ENCODE measurements at regions not wholly inside any gene's neighbourhood (a gene's known extent, or its start where the extent isn't known, plus 50 kb on each side); places are given as distances from the start of the nearest gene placed in this dataset.
"Not testable (repeated sequence)": the region's sequence is repeated elsewhere in the genome, so short reads cannot be mapped to it uniquely, and the experiment has no call there.

DNA sequence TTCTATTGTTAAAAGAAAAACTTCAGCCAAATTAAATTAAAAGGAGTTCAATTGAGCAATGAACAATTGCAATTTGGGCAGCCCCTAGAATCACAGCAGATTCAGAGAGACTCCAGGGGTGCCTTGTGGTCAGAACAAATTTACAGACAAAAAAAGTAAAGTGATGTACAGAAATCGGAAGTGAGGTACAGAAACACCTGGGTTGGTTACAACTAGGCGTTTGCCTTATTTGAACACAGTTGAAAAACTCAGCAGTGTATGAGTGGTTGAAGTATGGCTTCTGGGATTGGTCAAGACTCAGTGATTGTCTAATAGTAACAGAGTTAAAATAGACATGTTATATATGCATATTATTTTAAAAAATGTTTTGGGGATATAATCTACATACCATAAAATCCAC lies 98.5 kb upstream of the ZSWIM2 start:
- Histone ChIP-seq H3K27ac (ENCODE audit: low read length) (no peak overlapping the region), H3K27me3 (ENCODE audit: control insufficient read depth, insufficient read depth, low read length) (no peaks in the 10 kb centered on the region), H3K36me3 (ENCODE audit: control insufficient read depth, low read depth, low read length) (no peaks in the 10 kb centered on the region), H3K9ac (ENCODE audit: low read length) (no peak overlapping the region), H3K9me3 (ENCODE audit: control insufficient read depth, low read depth, low read length) (no peaks in the 10 kb centered on the region), H3K4me3 (ENCODE audit: low read length) (no peak overlapping the region), H3K4me1 (ENCODE audit: control insufficient read depth, low read depth, low read length) (no peaks in the 10 kb centered on the region)

DNA sequence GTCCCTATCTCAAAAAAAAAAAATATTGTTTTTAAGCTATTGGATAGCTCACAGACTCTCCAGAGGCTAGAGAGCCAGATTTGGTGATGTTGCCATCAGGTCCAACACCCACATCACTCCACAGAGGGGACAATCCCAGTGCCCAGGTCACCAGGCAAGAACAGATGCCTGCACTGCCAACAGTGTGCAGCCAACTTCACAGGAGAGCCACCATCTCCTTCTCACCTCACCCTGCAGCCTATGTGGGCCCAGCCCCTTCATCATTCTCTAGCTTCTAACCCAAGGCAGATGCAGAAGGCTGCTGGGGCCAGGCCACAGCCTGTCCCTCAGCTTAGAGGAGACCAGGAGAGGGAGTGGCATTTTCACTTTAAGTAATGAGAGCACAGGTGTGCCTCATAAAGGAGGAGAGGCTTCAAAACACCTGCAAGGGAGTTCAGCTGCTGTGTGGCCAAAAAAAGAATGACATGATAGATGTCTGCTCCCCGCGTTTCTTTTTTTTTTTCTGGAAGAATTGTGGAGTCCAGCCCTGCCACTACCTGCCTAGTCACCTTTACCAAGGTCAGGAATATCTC lies 98.0 kb upstream of the ZSWIM2 start:
- Histone ChIP-seq H3K9ac (ENCODE audit: low read length) (no peak overlapping the region), H3K27ac (ENCODE audit: low read length) (no peak overlapping the region), H3K9me3 (ENCODE audit: control insufficient read depth, low read depth, low read length) (no peaks in the 10 kb centered on the region), H3K4me1 (ENCODE audit: control insufficient read depth, low read depth, low read length) (no peaks in the 10 kb centered on the region), H3K27me3 (ENCODE audit: control insufficient read depth, insufficient read depth, low read length) (no peaks in the 10 kb centered on the region), H3K4me3 (ENCODE audit: low read length) (no peak overlapping the region), H3K36me3 (ENCODE audit: control insufficient read depth, low read depth, low read length) (no peaks in the 10 kb centered on the region)

DNA sequence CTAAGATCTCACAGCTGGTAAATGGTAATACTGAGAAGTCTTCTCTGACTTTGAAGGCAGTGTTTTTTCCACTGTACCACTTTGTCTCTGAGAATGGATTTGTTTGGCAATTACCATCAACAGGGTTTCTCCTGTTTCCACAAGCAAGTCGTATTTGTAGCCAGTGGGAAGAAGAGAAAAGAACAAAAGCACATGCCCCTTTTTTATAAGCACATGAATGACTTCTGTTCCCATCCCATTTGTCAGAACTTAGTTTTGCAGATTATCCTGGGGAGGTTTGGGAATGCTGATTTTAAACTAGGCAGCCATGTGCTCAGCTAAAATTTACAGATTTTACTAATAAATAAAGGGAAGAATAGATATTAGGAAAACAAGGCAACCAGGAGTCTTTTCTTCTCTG lies 92.9 kb upstream of the ZSWIM2 start:
- H3K4me3 ChIP-seq (ENCODE audit: low read length): no peak overlapping the region
- H3K9ac ChIP-seq (ENCODE audit: low read length): no peak overlapping the region
- no peaks in the 10 kb centered on the region for H3K4me1 ChIP-seq (ENCODE audit: control insufficient read depth, low read depth, low read length)
- no peak overlapping the region for H3K27ac ChIP-seq (ENCODE audit: low read length)
- H3K36me3 ChIP-seq (ENCODE audit: control insufficient read depth, low read depth, low read length): no peaks in the 10 kb centered on the region
- H3K27me3 ChIP-seq (ENCODE audit: control insufficient read depth, insufficient read depth, low read length): no peaks in the 10 kb centered on the region
- no peaks in the 10 kb centered on the region for H3K9me3 ChIP-seq (ENCODE audit: control insufficient read depth, low read depth, low read length)

DNA sequence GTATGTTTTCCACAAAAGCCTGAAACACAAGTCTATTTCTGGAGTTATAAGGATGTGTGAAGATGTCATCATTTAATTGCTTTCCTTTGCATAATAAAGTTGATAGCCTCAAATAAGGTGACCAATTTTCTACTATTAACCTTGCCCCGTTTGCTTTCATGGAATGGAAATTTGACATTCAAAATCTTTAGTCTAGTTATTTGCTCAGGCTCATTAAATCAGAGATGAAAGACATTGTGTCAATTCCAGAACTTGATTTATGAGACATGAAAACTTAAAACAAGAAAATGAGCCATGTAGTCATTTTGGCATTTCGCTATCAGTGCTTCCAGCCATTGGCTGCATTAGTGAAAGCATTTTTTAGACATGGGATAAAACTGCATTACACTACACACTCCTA lies 91.5 kb upstream of the ZSWIM2 start:
- no peaks in the 10 kb centered on the region for H3K27me3 ChIP-seq (ENCODE audit: control insufficient read depth, insufficient read depth, low read length)
- no peaks in the 10 kb centered on the region for H3K36me3 ChIP-seq (ENCODE audit: control insufficient read depth, low read depth, low read length)
- no peaks in the 10 kb centered on the region for H3K4me1 ChIP-seq (ENCODE audit: control insufficient read depth, low read depth, low read length)
- no peaks in the 10 kb centered on the region for H3K9me3 ChIP-seq (ENCODE audit: control insufficient read depth, low read depth, low read length)
- no peak overlapping the region for H3K9ac ChIP-seq (ENCODE audit: low read length)
- no peak overlapping the region for H3K4me3 ChIP-seq (ENCODE audit: low read length)
- no peak overlapping the region for H3K27ac ChIP-seq (ENCODE audit: low read length)

DNA sequence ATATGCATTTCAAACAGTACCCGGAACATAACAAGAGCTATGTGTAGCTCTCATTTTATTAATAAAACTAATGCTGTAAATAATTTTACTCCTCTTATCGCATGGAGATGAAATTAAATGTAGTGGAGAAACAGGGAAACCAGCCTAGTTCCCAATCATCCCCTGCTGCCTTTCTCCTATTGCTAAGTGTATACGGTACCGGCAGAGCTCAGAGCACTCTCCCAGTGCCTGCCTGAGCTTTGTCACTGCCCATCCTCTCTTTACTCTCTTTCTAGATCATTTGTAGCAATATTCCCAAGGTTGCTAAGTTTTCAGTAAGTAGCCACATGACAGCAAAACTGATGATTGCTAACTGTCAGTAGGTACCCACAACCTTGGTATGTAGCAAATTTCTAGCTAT lies 85.5 kb upstream of the ZSWIM2 start:
- Histone ChIP-seq H3K27ac (ENCODE audit: low read length) (no peak overlapping the region), H3K4me1 (ENCODE audit: control insufficient read depth, low read depth, low read length) (peaks cover 4% of the 10 kb centered on the region), H3K27me3 (ENCODE audit: control insufficient read depth, insufficient read depth, low read length) (no peaks in the 10 kb centered on the region), H3K4me3 (ENCODE audit: low read length) (no peak overlapping the region), H3K9me3 (ENCODE audit: control insufficient read depth, low read depth, low read length) (no peaks in the 10 kb centered on the region), H3K9ac (ENCODE audit: low read length) (no peak overlapping the region), H3K36me3 (ENCODE audit: control insufficient read depth, low read depth, low read length) (no peaks in the 10 kb centered on the region)

GRCh38 chr2:186927867-186928191 lies 78.9 kb upstream of the ZSWIM2 start:
- H3K9me3 ChIP-seq (ENCODE audit: control insufficient read depth, low read depth, low read length): no peaks in the 10 kb centered on the region
- H3K36me3 ChIP-seq (ENCODE audit: control insufficient read depth, low read depth, low read length): no peaks in the 10 kb centered on the region
- no peak overlapping the region for H3K9ac ChIP-seq (ENCODE audit: low read length)
- no peak overlapping the region for H3K4me3 ChIP-seq (ENCODE audit: low read length)
- H3K27me3 ChIP-seq (ENCODE audit: control insufficient read depth, insufficient read depth, low read length): no peaks in the 10 kb centered on the region
- no peak overlapping the region for H3K27ac ChIP-seq (ENCODE audit: low read length)
- H3K4me1 ChIP-seq (ENCODE audit: control insufficient read depth, low read depth, low read length): peaks cover 4% of the 10 kb centered on the region

DNA sequence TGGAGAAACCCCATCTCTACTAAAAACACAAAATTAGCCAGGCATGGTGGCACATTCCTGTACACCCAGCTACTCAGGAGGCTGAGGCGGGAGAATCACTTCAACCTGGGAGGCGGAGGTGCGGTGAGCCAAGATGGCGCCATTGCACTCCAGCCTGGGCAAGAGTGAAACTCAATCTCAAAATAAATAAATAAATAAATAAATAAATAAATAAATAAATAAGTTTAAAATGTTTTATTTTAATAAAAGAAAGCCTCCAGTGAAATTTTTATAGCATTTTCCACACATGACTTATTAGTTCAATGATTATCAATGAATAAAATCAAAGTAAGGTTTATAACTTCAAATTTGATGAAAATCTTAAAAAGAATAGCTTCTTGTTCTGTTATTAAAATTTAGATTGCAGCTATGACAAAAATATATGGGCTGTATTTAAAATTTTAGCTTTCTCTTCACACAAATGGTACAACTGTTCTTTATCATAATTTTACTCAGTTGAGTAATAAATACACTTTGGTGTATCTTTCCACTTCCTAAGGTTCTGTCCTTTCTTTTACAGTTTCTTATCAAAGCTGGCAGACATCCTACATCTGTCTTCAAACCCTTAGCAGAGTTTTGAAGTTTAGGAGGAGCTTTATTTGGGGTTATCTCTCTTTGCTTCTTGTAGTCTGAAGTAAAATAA lies 78.4 kb upstream of the ZSWIM2 start:
- no peak overlapping the region for H3K4me3 ChIP-seq (ENCODE audit: low read length)
- no peak overlapping the region for H3K9ac ChIP-seq (ENCODE audit: low read length)
- no peaks in the 10 kb centered on the region for H3K9me3 ChIP-seq (ENCODE audit: control insufficient read depth, low read depth, low read length)
- H3K27me3 ChIP-seq (ENCODE audit: control insufficient read depth, insufficient read depth, low read length): no peaks in the 10 kb centered on the region
- no peak overlapping the region for H3K27ac ChIP-seq (ENCODE audit: low read length)
- peaks cover 4% of the 10 kb centered on the region for H3K4me1 ChIP-seq (ENCODE audit: control insufficient read depth, low read depth, low read length)
- H3K36me3 ChIP-seq (ENCODE audit: control insufficient read depth, low read depth, low read length): no peaks in the 10 kb centered on the region

DNA sequence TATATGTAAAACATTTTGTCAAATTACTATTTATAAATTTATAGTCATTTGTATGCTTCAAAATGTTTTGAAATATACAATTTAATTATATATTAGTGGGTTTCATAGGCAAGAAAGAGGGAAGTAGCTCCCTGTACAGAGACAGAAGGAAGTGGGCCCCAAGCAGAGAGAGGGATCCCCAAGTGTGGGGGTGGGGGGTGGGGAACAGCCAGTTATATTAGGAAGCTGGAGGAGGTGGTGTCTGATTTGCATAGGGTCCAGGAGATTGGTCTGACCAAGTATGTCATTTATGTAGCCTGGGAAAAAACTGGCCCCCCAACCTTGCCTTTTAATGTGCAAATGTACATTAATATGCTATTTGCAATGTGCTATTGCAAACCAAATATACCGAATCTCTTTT lies 76.5 kb upstream of the ZSWIM2 start:
- Histone ChIP-seq H3K27me3 (ENCODE audit: control insufficient read depth, insufficient read depth, low read length) (no peaks in the 10 kb centered on the region), H3K9ac (ENCODE audit: low read length) (no peak overlapping the region), H3K4me1 (ENCODE audit: control insufficient read depth, low read depth, low read length) (no peaks in the 10 kb centered on the region)

GRCh38 chr2:186922316-186922715 lies 73.3 kb upstream of the ZSWIM2 start:
- not testable (repeated sequence) for H3K4me1 ChIP-seq (ENCODE audit: control insufficient read depth, low read depth, low read length); H3K9me3 ChIP-seq (ENCODE audit: control insufficient read depth, low read depth, low read length); H3K36me3 ChIP-seq (ENCODE audit: control insufficient read depth, low read depth, low read length); H3K27ac ChIP-seq (ENCODE audit: low read length); H3K9ac ChIP-seq (ENCODE audit: low read length); H3K4me3 ChIP-seq (ENCODE audit: low read length); H3K27me3 ChIP-seq (ENCODE audit: control insufficient read depth, insufficient read depth, low read length)

More for the DNA sequence above, 76.5 kb upstream of the ZSWIM2 start:
- no peaks in the 10 kb centered on the region for H3K9me3 ChIP-seq (ENCODE audit: control insufficient read depth, low read depth, low read length)
- no peaks in the 10 kb centered on the region for H3K36me3 ChIP-seq (ENCODE audit: control insufficient read depth, low read depth, low read length)
- no peak overlapping the region for H3K27ac ChIP-seq (ENCODE audit: low read length)
- no peak overlapping the region for H3K4me3 ChIP-seq (ENCODE audit: low read length)

- Histone ChIP-seq H3K36me3 (ENCODE audit: control insufficient read depth, low read depth, low read length) (no peaks in the 10 kb centered on the region), H3K27me3 (ENCODE audit: control insufficient read depth, insufficient read depth, low read length) (no peaks in the 10 kb centered on the region), H3K9ac (ENCODE audit: low read length) (no peak overlapping the region)
Observed at GRCh38 chr2:186919296-186919695, 70.3 kb upstream of the ZSWIM2 start.

GRCh38 chr2:186918495-186918894 lies 69.5 kb upstream of the ZSWIM2 start:
- Histone ChIP-seq H3K9me3 (ENCODE audit: control insufficient read depth, low read depth, low read length) (no peaks in the 10 kb centered on the region), H3K36me3 (ENCODE audit: control insufficient read depth, low read depth, low read length) (no peaks in the 10 kb centered on the region), H3K4me1 (ENCODE audit: control insufficient read depth, low read depth, low read length) (no peaks in the 10 kb centered on the region), H3K27ac (ENCODE audit: low read length) (no peak overlapping the region), H3K9ac (ENCODE audit: low read length) (no peak overlapping the region), H3K4me3 (ENCODE audit: low read length) (no peak overlapping the region), H3K27me3 (ENCODE audit: control insufficient read depth, insufficient read depth, low read length) (no peaks in the 10 kb centered on the region)

More at GRCh38 chr2:186919296-186919695, 70.3 kb upstream of the ZSWIM2 start:
- Histone ChIP-seq H3K4me3 (ENCODE audit: low read length) (no peak overlapping the region), H3K27ac (ENCODE audit: low read length) (no peak overlapping the region), H3K9me3 (ENCODE audit: control insufficient read depth, low read depth, low read length) (no peaks in the 10 kb centered on the region), H3K4me1 (ENCODE audit: control insufficient read depth, low read depth, low read length) (no peaks in the 10 kb centered on the region)

- Histone ChIP-seq H3K4me3 (ENCODE audit: low read length) (no peak overlapping the region), H3K4me1 (ENCODE audit: control insufficient read depth, low read depth, low read length) (no peaks in the 10 kb centered on the region), H3K36me3 (ENCODE audit: control insufficient read depth, low read depth, low read length) (no peaks in the 10 kb centered on the region), H3K27me3 (ENCODE audit: control insufficient read depth, insufficient read depth, low read length) (no peaks in the 10 kb centered on the region), H3K9ac (ENCODE audit: low read length) (no peak overlapping the region), H3K27ac (ENCODE audit: low read length) (no peak overlapping the region), H3K9me3 (ENCODE audit: control insufficient read depth, low read depth, low read length) (no peaks in the 10 kb centered on the region)
Observed at GRCh38 chr2:186917866-186918265, 68.9 kb upstream of the ZSWIM2 start.
